ENCODE measurements at regions not wholly inside any gene's neighbourhood (a gene's known extent, or its start where the extent isn't known, plus 50 kb on each side); places are given as distances from the start of the nearest gene placed in this dataset.
"Not testable (repeated sequence)": the region's sequence is repeated elsewhere in the genome, so short reads cannot be mapped to it uniquely, and the experiment has no call there.

DNA sequence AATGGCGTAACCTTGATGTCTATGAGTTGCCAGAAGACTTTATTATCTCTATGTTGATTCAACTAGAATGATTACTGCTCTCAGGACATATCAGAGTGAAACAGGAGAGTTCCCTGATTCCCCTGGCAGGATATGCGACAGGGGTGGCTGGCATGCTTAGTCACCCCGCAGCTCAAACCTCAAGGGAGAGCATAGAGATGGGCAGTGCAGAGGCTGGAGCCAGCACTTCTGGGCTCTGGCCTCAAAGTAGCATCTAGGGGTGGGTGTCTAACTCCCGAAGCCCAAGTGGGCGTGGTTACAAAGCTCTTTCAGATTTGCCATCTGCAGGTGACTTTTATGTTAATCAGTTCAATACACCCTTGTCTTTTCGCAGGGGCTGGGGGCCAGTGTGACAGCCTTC is 391.6 kb downstream of the ADCYAP1 start:
- DNase-seq (ENCODE audit: low spot score), result no peak

DNA sequence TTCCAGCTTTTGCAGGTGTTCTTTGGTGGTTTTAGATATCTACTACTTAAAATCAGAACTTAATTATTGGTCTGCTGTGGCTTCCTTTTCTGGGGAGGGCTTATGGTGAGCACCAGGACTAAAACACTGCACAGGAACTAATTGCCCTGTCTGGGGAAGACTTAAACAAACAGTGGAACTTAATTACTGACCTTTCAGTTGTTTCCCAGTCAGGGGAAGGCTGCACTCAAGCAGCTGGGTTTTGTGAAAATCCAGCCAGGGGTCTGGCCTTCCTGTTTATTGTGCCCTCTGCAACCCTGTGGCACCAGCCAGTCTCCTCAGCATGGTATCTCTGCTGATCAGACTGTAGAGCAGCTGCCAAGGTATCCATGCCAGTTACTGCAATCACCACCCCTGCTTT is 398.2 kb downstream of the ADCYAP1 start:
- no peak for DNase-seq (ENCODE audit: low spot score)

DNA sequence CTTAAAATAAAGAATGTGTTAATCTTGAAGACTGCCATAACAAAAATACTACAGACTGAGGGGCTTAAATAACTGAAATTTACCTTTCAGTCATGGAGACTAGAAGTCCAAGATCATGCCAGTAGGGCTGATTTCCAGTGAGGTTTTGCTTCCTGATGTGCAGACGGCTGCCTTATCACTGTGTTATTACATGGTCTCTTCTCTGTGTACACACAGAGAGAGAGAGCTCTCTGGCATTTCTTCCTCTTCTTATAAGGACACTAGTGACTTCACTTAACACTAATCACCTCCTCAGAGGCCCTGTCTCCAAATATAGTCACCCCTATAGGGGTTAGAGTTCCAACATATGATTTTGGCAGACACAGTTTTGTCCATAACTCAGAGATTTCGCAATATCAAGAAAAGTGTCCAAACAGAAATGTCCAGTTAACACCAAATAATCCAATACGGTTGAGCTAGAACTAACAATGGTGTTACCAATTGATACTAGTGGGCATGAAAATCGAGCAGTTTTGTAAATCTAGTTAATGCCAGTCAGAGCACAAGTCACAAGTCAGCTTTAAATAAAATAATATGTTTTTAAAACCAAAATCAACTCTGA is 399.8 kb downstream of the ADCYAP1 start:
- DNase-seq (ENCODE audit: low spot score), result no peak

DNA sequence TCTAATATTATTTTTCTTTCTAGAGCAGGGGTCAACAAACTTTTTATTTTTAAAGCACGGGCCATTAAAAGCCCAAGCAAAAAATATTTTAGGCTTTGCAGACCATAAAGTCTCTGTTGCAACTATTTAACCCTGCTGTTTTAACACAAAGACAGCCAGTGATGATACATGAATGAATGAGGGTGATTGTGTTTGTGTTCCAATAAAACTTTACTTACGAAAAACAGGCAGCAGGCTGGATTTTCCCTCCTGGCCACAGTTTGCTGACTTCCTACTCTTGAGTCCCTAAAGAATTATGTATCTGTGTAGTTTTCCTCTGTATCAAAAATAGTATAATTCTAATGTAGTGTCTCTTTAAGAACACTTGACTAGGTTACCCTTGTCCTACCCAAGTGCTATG is 402.0 kb downstream of the ADCYAP1 start:
- no peak for DNase-seq (ENCODE audit: low spot score)

- DNase-seq (ENCODE audit: low spot score), result no peak
These were observed 404.0 kb downstream of the ADCYAP1 start for GRCh38 chr18:1308686-1309085.

DNA sequence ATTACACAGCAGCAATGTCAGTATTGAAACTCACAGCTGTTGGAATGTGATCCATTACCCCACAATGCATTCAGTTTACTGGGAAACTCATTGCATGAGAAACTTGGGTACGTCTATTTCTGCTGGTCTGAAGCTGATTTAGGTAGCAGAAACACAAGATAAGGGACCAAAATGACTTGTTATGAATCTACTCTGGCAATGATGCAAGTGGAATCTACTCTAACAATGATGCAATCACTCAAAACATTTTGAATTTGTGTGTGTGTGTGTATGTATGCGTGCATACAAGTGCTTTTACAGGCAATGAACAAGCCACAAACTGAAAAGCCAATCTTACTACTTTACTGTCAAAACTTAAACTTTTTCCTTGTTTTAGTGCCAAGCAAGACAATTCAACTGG is 406.7 kb downstream of the ADCYAP1 start:
- no peak for DNase-seq (ENCODE audit: low spot score)

DNA sequence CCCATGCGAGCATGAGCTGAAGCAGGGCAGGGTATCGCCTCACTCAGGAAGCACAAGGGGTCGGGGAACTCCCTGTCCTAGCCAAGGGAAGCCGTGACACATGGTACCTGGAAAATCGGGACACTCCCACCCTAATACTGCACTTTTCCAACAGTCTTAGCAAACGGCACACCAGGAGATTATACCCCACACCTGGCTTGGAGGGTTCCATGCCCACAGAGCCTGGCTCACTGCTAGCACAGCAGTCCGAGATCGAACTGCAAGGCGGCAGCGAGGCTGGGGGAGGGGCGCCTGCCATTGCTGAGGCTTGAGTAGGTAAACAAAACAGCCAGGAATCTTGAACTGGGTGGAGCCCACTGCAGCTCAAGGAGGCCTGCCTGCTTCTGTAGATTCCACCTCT is 430.7 kb downstream of the ADCYAP1 start:
- not testable (repeated sequence) for DNase-seq (ENCODE audit: low spot score)

DNA sequence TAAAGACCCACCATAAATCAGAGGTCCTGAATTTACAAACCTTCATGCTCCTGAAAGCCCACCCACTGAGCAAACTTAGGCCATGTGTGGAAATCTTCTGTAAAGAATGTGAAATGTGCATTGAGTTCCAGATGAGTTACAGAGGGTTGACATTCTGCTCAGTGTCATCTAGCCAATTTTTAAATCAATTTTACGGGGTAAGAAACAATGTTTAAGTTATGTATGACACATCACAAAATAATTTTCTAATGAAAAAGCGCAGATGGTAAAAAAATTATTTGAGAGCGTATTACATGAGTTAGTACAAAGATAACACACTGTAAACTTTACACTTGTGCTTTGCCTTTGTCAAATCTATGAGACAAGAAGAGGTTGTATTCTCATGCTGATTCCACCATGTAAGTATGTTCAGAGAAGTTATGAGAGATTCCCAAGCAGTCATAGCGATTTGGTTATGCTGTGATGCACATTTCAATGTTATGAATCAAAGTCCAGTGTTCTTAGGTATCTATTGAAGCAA is 446.3 kb downstream of the ADCYAP1 start:
- no peak for DNase-seq (ENCODE audit: low spot score)

DNA sequence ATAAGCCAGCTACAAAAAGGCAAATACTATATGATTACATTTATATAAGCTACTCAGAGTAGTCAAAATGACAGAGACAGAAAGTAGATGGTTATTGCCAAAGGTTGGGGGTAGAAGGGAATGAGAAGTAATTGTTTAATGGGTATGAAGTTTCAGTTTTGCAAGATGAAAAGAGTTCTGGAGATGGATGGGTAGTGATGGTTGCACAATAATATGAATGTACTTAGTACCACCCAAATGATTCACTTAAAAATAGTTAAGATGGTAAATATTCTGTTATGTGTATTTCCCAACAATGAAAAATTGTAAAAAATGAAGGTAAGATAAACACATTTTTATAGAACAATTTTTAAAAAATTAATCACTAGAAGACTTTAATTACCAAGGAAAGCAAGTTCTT is 448.4 kb downstream of the ADCYAP1 start:
- no peak for DNase-seq (ENCODE audit: low spot score)

DNA sequence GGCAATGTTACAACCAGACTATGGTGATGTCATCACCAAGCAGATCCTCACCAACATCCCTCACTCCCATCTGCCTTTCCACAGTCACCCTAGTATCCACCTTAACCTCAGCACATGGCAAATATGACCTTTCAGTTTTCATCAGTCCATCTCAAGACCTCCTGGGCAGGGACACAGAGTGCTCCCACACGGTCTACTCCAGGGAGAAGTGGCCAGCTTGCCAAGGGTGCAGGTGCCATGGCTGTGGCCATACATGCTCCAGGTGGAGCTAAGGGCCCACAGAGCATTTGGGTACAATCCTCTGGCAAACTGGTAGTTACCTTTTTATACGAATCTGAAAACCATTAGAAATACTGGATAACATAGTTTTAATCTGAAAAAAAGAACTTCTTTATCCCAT is 453.1 kb downstream of the ADCYAP1 start:
- no peak for DNase-seq (ENCODE audit: low spot score)

DNA sequence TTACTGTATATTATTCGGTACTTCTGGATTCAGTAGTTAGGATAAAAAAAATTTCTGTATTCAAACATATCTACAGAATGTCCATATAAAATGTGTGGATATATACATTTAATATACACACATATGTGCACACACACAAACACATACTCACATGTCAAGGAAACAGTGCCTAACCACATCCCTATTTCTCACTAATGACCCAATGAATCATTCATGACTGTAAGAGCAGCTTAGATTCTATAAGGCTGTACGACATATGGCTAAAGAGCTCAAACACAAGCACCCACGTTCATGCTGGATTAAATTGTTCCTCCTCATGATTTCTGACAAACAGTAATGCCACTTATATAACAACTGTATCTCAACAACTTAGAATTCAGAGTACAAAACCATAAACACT is 457.3 kb downstream of the ADCYAP1 start:
- DNase-seq (ENCODE audit: low spot score), result no peak

GRCh38 chr18:1370552-1370951 is 465.9 kb downstream of the ADCYAP1 start:
- no peak for DNase-seq (ENCODE audit: low spot score)

DNA sequence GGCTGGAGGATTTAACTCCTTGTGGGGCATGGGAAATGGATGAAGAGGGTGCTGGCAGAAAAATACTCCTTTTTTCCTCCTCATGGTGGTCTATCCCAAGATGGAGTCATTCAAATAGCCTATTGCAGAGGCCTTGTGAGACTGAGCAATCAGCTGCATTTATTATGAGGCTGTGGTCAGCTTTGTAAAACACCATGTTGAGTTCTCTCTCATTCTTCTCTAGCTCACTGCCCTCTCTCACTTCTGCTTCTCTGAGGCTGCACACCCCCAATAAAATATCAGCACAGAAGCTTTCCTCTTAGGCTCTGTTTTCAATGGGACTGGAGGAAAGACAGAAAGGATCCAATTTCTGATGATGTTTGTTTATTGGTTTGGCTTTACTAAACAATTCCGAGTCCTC is 467.1 kb downstream of the ADCYAP1 start:
- no peak for DNase-seq (ENCODE audit: low spot score)

GRCh38 chr18:1383465-1383864 is 478.8 kb downstream of the ADCYAP1 start:
- no peak for DNase-seq (ENCODE audit: low spot score)

DNA sequence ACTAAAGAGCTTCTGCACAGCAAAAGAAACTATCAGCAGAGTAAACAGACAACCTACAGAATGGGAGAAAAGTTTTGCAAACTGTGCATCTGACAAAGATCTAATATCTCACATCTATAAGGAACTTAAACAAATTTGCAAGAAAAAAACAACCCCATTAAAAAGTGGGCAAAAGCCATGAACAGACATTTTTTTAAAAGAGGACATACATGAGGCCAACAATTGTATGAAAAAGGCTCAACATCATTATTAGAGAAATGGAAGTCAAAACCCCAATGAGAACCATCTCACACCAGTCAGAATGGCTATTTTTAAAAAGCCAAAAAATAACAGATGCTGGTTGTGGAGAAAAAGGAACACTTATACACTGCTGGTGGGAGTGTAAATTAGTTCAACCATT is 483.8 kb downstream of the ADCYAP1 start:
- DNase-seq (ENCODE audit: low spot score), result not testable (repeated sequence)

DNA sequence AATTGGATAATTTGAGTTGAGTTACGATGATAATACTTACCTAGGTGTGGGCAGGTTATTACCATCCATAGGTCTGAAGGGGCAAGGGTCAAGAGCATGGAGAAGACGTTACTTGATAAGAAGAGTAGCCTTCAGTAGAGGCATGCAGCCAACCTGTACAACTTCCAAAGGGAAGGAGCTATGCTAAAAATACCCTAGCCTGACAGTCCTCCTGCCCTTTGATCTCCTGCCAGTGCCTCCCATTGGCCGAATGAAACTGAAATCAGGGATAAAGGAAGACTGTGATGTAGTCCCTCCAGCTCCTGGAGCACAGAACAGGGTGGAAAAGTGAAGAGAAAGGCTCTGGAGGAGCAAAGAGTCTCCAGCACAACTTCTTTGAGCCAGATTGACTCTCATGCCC is 487.4 kb downstream of the ADCYAP1 start:
- no peak for DNase-seq (ENCODE audit: low spot score)

DNA sequence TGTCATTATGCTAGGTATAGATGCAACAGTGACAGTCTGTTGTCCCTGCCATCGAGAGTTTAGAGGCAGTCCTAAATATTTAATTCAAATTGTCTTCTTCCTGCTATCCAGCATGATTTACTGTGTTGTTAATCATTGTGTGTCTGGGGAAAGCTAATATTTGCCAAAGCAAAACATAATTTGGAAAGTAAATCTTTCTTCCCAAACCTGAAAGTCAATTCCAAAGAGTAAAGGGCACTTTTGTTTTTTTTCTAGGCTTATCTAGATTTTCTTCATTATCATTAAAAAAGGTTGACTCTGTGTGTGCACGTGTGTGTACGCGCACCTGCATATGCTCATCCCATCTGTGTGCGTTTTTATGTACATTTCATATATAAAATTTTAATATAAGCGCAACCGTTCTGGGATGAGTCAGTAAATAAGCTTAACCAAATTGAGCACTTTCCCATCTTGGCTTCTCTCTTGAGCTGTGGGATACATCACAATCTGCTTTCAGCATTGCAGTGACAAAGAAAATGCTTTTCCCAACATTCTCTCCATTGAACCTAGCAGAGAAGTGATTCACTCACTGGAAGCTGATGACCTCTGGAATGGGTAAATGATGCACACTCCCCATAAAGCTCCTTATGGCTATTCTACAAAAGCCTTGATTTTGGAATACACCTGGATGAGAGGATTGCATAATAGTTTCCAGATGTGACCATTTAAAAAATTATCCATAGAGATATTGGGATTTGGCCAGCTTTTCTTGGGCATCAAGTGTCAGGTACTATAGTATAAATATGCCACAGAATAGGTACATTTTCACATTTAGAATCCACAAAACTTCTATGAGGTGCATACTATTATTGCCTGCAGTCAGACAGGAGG is 488.4 kb downstream of the ADCYAP1 start:
- no peak for DNase-seq (ENCODE audit: low spot score)

DNA sequence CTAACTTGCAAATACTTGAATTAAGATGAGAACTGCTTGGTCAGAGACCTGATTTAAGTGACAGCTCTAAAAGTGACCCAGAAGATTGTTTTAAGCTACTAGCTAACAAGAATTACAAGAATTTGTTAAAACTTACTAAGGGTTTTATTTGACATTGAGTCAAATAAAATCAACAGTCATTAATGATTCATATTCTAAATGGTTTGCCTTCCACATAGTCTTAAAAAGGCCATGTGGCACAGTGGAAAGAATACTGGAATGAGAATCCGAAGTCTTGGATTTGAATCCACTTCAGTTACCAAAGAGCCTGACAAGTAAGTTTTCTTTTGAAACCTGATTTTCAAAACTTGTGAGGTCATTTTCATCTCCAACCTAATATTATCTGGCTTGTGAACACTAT is 489.3 kb downstream of the ADCYAP1 start:
- DNase-seq (ENCODE audit: low spot score), result no peak

- DNase-seq (ENCODE audit: low spot score), result no peak
These were observed 489.8 kb downstream of the ADCYAP1 start for GRCh38 chr18:1394426-1394825.

- DNase-seq (ENCODE audit: low spot score), result no peak
These were observed 490.3 kb downstream of the ADCYAP1 start for GRCh38 chr18:1394966-1395365.

DNA sequence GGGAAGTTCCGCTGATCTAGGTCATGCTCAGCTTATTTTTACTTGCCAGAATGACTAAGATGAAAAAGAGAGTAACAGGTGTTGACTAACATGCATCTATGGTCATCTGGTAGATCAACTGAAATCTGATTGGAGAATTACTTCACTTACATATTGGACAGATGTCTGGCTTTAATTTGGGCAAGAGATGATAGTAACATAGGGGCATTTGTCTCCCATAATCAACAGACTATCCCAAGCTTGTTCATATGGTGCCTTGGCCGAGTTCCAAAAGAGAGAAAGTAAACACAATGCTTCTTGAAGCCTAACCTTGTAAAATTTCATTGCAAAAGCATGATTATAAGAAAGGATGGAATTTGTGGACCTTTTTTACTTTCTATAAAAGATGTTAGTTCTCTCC is 503.7 kb downstream of the ADCYAP1 start:
- no peak for DNase-seq (ENCODE audit: low spot score)

DNA sequence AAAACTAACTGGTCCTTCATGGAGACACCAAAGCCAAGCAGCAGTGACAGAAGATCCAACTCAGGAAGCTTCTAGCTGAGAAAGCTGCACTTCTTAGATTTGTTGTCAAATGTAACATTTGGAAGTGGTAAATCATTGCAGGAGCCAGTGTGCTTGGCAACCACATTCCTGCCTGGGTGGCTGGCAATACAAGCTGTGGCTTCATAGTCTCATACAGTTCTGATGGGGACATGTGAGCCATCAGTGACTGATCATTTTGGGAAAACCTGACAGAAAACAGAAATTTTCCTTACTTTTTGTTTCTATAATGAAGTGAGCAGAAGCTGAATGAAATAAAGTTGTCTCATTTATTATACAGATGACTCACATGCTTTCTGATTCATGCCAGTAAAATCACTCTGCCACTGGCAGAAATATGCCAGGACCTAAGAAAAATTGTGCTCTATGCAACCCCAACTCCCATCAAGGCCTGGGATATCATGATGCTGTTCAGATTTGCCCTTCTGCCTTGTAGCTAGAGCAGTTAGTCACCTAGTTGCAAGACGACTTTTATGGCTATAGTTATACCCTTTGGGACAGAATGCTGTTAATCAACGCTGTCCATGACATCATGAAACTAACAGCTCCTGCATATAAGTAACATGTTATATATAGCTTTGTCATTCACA is 508.1 kb downstream of the ADCYAP1 start:
- DNase-seq (ENCODE audit: low spot score), result no peak

DNA sequence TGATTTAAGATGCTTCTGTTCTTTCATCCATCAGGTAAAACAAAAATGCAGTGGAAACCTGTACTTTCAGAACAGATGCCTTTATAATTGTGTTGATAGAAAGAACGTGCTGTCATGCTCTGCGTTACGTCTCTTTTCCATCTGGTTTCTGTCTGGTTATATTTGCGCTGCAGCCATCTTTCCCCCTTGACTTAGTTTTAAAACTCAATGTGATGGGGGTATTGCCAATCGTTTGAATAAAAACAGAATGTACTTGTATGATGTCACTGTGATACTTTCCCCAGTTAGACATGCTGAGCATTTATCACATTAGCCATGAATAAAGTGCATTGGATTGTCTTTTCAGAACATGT is 508.6 kb downstream of the ADCYAP1 start:
- DNase-seq (ENCODE audit: low spot score), result no peak
